ENCODE measurements at regions not wholly inside any gene's neighbourhood (a gene's known extent, or its start where the extent isn't known, plus 50 kb on each side); places are given as distances from the start of the nearest gene placed in this dataset.

GRCh38 chr4:174403177-174403543 lies 119.1 kb downstream of the HPGD start:
- no peak overlapping the region for H3K9ac ChIP-seq (ENCODE audit: control insufficient read depth, extremely low read depth, insufficient read depth, low read length)
- no peak overlapping the region for H3K27ac ChIP-seq (ENCODE audit: control insufficient read depth, insufficient read depth, low read length)

GRCh38 chr4:174402470-174403176 lies 118.9 kb downstream of the CEP44 start:
- H3K4me1 ChIP-seq (ENCODE audit: control insufficient read depth, extremely low read depth, insufficient read depth, low read length), result peaks cover 8% of the 10 kb centered on the region
- no peak overlapping the region for H3K4me3 ChIP-seq (ENCODE audit: control insufficient read depth in 2 of 3, extremely low read depth in 1 of 3, insufficient read depth in 2 of 3, low read depth in 1 of 3, low read length in 3 of 3)
- no peak overlapping the region for H3K4me2 ChIP-seq (ENCODE audit: control insufficient read depth, extremely low read depth, insufficient read depth, low read depth, low read length)
- H3K9ac ChIP-seq (ENCODE audit: control insufficient read depth, extremely low read depth, insufficient read depth, low read length), result no peak overlapping the region
- H3K9me1 ChIP-seq (ENCODE audit: control insufficient read depth, extremely low read depth, insufficient read depth, low read length), result no peaks in the 10 kb centered on the region
- H3K27ac ChIP-seq (ENCODE audit: control insufficient read depth, insufficient read depth, low read length), result no peak overlapping the region
- no peaks in the 10 kb centered on the region for H3K9me3 ChIP-seq (ENCODE audit: control insufficient read depth, low read depth, low read length)
- DNase-seq (ENCODE audit: low read depth, low spot score), result no peak
- H3K36me3 ChIP-seq (ENCODE audit: control insufficient read depth in 2 of 2, extremely low read depth in 1 of 2, insufficient read depth in 2 of 2, low read length in 2 of 2), result no peaks in the 10 kb centered on the region
- dilution Hi-C loops (cut with MboI; ENCODE audit: extremely low pct_ligation_motif_present, low sequenced_read_pairs), result no loop called here
- no peaks in the 10 kb centered on the region for H4K20me1 ChIP-seq (ENCODE audit: control insufficient read depth, extremely low read depth, insufficient read depth, low read length)
- TF ChIP-seq CTCF (optimal IDR thresholded peaks at IDR 0.05 in 1 of 3, IDR thresholded peaks at IDR 0.05 in 1 of 3, conservative IDR thresholded peaks at IDR 0.05 in 1 of 3; ENCODE audit: extremely low read depth in 1 of 3, insufficient read depth in 2 of 3, low read length in 3 of 3) (no peak), EZH2 (IDR thresholded peaks at IDR 0.05; ENCODE audit: low read length) (no peak)
- H3K27me3 ChIP-seq (ENCODE audit: control insufficient read depth, extremely low read depth, insufficient read depth, low read length), result no peaks in the 10 kb centered on the region
- no peaks in the 10 kb centered on the region for H3K79me2 ChIP-seq (ENCODE audit: control insufficient read depth, insufficient read depth, low read length)
- no peak overlapping the region for H2AFZ ChIP-seq (ENCODE audit: control insufficient read depth, low read length)
- no peak for FAIRE-seq

More at GRCh38 chr4:174403177-174403543, 119.1 kb downstream of the HPGD start:
- Histone ChIP-seq H3K9me3 (ENCODE audit: control insufficient read depth, low read depth, low read length) (no peaks in the 10 kb centered on the region), H3K4me1 (ENCODE audit: control insufficient read depth, extremely low read depth, insufficient read depth, low read length) (peaks cover 8% of the 10 kb centered on the region), H3K4me3 (ENCODE audit: control insufficient read depth in 2 of 3, extremely low read depth in 1 of 3, insufficient read depth in 2 of 3, low read depth in 1 of 3, low read length in 3 of 3) (no peak overlapping the region), H3K9me1 (ENCODE audit: control insufficient read depth, extremely low read depth, insufficient read depth, low read length) (no peaks in the 10 kb centered on the region), H3K79me2 (ENCODE audit: control insufficient read depth, insufficient read depth, low read length) (no peaks in the 10 kb centered on the region), H3K27me3 (ENCODE audit: control insufficient read depth, extremely low read depth, insufficient read depth, low read length) (no peaks in the 10 kb centered on the region), H3K4me2 (ENCODE audit: control insufficient read depth, extremely low read depth, insufficient read depth, low read depth, low read length) (no peak overlapping the region), H2AFZ (ENCODE audit: control insufficient read depth, low read length) (no peak overlapping the region), H3K36me3 (ENCODE audit: control insufficient read depth in 2 of 2, extremely low read depth in 1 of 2, insufficient read depth in 2 of 2, low read length in 2 of 2) (no peaks in the 10 kb centered on the region), H4K20me1 (ENCODE audit: control insufficient read depth, extremely low read depth, insufficient read depth, low read length) (no peaks in the 10 kb centered on the region)
- no peak for TF ChIP-seq CTCF (optimal IDR thresholded peaks at IDR 0.05 in 1 of 3, IDR thresholded peaks at IDR 0.05 in 1 of 3, conservative IDR thresholded peaks at IDR 0.05 in 1 of 3; ENCODE audit: extremely low read depth in 1 of 3, insufficient read depth in 2 of 3, low read length in 3 of 3)
- TF ChIP-seq EZH2 (IDR thresholded peaks at IDR 0.05; ENCODE audit: low read length), result no peak
- DNase-seq (ENCODE audit: low read depth, low spot score), result no peak
- dilution Hi-C loops (cut with MboI; ENCODE audit: extremely low pct_ligation_motif_present, low sequenced_read_pairs), result no loop called here
- no peak for FAIRE-seq
